ENCODE measurements at regions not wholly inside any gene's neighbourhood (a gene's known extent, or its start where the extent isn't known, plus 50 kb on each side); places are given as distances from the start of the nearest gene placed in this dataset.

GRCh38 chrX:10070714-10071436, 85.9 kb upstream of the CLCN4 start:
- DNase-seq, result no peak
- intact Hi-C loops (cut with DNase I), result no loop called here
- H3K4me3 ChIP-seq, result no peak overlapping the region
- ATAC-seq, result no peak
- no peak overlapping the region for H3K27ac ChIP-seq
- H3K27me3 ChIP-seq, result no peaks in the 10 kb centered on the region
- WGBS, 2 donors, result 75 to 90% methylated on average over 7 of the region's 7 CpGs
- TF ChIP-seq CTCF (IDR thresholded peaks at IDR 0.05), result no peak
- no peaks in the 10 kb centered on the region for H3K4me1 ChIP-seq
- no peaks in the 10 kb centered on the region for H3K36me3 ChIP-seq
- no peaks in the 10 kb centered on the region for H3K9me3 ChIP-seq
- no peak for FAIRE-seq

GRCh38 chrX:10071451-10072144, 85.2 kb upstream of the CLCN4 start:
- no peak for FAIRE-seq
- intact Hi-C loops (cut with DNase I), result no loop called here

GRCh38 chrX:10072786-10073568, 83.8 kb upstream of the CLCN4 start:
- no peaks in the 10 kb centered on the region for H3K27me3 ChIP-seq
- TF ChIP-seq CTCF (IDR thresholded peaks at IDR 0.05), result no peak
- DNase-seq (no peak), FAIRE-seq (no peak), ATAC-seq (no peak)
- H3K9me3 ChIP-seq, result no peaks in the 10 kb centered on the region
- WGBS, 2 donors, result 61 to 95% methylated on average over 4 of the region's 4 CpGs
- H3K4me3 ChIP-seq, result no peak overlapping the region
- intact Hi-C loops (cut with DNase I), result no loop called here
- no peaks in the 10 kb centered on the region for H3K36me3 ChIP-seq
- no peaks in the 10 kb centered on the region for H3K4me1 ChIP-seq
- H3K27ac ChIP-seq, result no peak overlapping the region

More at GRCh38 chrX:10071451-10072144, 85.2 kb upstream of the CLCN4 start:
- Histone ChIP-seq H3K36me3 (no peaks in the 10 kb centered on the region), H3K4me1 (no peaks in the 10 kb centered on the region), H3K27ac (no peak overlapping the region), H3K4me3 (no peak overlapping the region), H3K27me3 (no peaks in the 10 kb centered on the region), H3K9me3 (no peaks in the 10 kb centered on the region)
- no peak for TF ChIP-seq CTCF (IDR thresholded peaks at IDR 0.05)
- 41 to 44% methylated on average over 7 of the region's 7 CpGs for WGBS, 2 donors
- ATAC-seq, result peak in 3 of 4 donors; percentile 43 to 67 (median 58)
- DNase-seq, result no peak

GRCh38 chrX:10073671-10074070, 83.1 kb upstream of the CLCN4 start:
- no peaks in the 10 kb centered on the region for H3K36me3 ChIP-seq
- intact Hi-C loops (cut with DNase I), result no loop called here
- H3K27me3 ChIP-seq, result no peaks in the 10 kb centered on the region
- H3K9me3 ChIP-seq, result no peaks in the 10 kb centered on the region
- TF ChIP-seq CTCF (IDR thresholded peaks at IDR 0.05), result no peak
- no peak overlapping the region for H3K27ac ChIP-seq
- no peaks in the 10 kb centered on the region for H3K4me1 ChIP-seq
- no peak for FAIRE-seq
- no peak for ATAC-seq
- H3K4me3 ChIP-seq, result no peak overlapping the region
- DNase-seq, result no peak
- 48 to 95% methylated on average over 1 of the region's 1 CpG for WGBS, 2 donors
